Small intestine (tissue), 7 donors: ENCODE measurements at regions not wholly inside any gene's neighbourhood (a gene's known extent, or its start where the extent isn't known, plus 50 kb on each side); places are given as distances from the start of the nearest gene placed in this dataset.

ENCODE experiments used
- DNase-seq, 2 donors: peaks; one replicate each; pipeline versions ENCODE4 v3.0.0 to v3.0.0-alpha.2; 2013
- FAIRE-seq: peaks from 2 replicates; lab custom pipeline; 2012; peaks lifted over from hg19 to GRCh38; lab: Jason Lieb, UNC
- H3K27ac ChIP-seq, 3 donors: one replicate each; pipeline ENCODE4 v1.5.1; 2013; ENCODE audit warnings: low read length in 2 of 3, mild to moderate bottlenecking in 2 of 3, control low read depth in 1 of 3, inconsistent platforms in 1 of 3, low read depth in 1 of 3, moderate library complexity in 1 of 3
- H3K27me3 ChIP-seq, 3 donors: one replicate each; pipeline ENCODE4 v1.6.1; 2013; ENCODE audit warnings: low read length in 3 of 3, inconsistent platforms in 1 of 3; ENCODE audit not compliant: control insufficient read depth in 3 of 3, insufficient read depth in 3 of 3
- H3K36me3 ChIP-seq, 3 donors: one replicate each; pipeline ENCODE4 v1.6.1; 2013; ENCODE audit warnings: low read length in 3 of 3, inconsistent platforms in 1 of 3, low read depth in 1 of 3, mild to moderate bottlenecking in 1 of 3, moderate library complexity in 1 of 3; ENCODE audit not compliant: control insufficient read depth in 3 of 3, insufficient read depth in 2 of 3
- H3K4me1 ChIP-seq, 3 donors: one replicate each; pipeline ENCODE4 v1.6.1; 2013; ENCODE audit warnings: low read length in 2 of 3, inconsistent platforms in 1 of 3, low read depth in 1 of 3, mild to moderate bottlenecking in 1 of 3, moderate library complexity in 1 of 3; ENCODE audit not compliant: control insufficient read depth in 3 of 3, insufficient read depth in 2 of 3
- H3K4me3 ChIP-seq, 3 donors: one replicate each; pipeline ENCODE4 v1.5.1; 2013; ENCODE audit warnings: low read length in 3 of 3, control low read depth in 1 of 3, inconsistent platforms in 1 of 3, low read depth in 1 of 3, mild to moderate bottlenecking in 1 of 3, moderate library complexity in 1 of 3
- H3K9me3 ChIP-seq, 2 donors: one replicate each; pipeline ENCODE4 v1.6.1; 2013; ENCODE audit warnings: low read depth in 1 of 2, low read length in 1 of 2; ENCODE audit not compliant: control insufficient read depth in 2 of 2, insufficient read depth in 1 of 2
- WGBS, 3 donors: extraction: QIAGEN DNeasy Blood & Tissue Kit; methylation state at CpG; one replicate each; pipeline ENCODE4 v1.1.7; 2013; 5-methylcytosine and 5-hydroxymethylcytosine counted together
- donor health status: healthy with polysubstance abuse.
- donor health status: control.
- donor health status: control.
- donor health status: Bipolar disorder and iron deficiency.
- donor health status: healthy.

DNA sequence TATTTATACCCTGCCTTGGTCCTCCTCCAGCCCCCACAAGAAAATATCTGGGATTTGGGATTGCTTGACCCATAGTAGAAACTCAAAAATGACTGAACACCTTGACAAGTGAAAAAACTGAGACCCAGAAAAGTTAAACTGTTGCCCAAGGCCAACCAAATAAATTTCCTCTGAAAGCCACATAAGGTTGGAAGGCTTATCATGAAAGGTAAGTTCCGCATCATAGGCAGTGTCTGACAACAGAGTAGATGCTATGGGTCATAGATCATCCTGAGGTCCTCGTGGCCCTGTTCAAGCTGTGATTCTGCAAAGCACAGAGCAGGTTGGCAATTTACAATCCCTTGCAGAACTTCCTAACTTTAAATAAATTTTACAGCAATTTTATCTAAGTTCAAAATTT, 140.8 kb upstream of the TSC22D2 start:
- no peak for FAIRE-seq
- 62 to 79% (median 64%) methylated on average over 2 of the region's 2 CpGs for WGBS, 3 donors

DNA sequence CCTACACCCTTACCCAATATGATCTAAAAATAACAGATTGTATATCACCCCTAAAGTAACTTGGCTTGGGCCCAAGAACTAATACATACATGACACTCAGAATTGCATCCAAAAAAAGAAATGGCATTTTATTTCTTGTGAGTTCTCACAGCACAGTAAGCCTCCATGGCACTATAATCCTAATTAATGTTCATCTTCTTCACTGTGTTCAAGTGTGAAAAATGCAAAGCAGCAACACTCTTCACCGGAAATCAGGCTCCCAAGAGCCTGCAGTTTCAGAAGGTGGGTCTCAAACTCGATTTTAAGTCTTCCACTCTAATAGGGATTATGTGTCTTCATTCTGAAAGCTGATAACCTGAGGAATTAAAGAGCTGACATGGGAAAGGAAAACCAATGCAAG, 142.8 kb upstream of the TSC22D2 start:
- Histone ChIP-seq H3K27me3 (no peaks in the 10 kb centered on the region), H3K9me3 (no peaks in the 10 kb centered on the region), H3K36me3 (no peaks in the 10 kb centered on the region), H3K27ac (no peak overlapping the region), H3K4me1 (peaks cover 0 to 36% (median 1%) of the 10 kb centered on the region in 3 donors), H3K4me3 (no peak overlapping the region)
- no peak for DNase-seq
- no peak for FAIRE-seq
- 61 to 69% (median 68%) methylated on average over 2 of the region's 2 CpGs for WGBS, 3 donors

More for the DNA sequence above, 140.8 kb upstream of the TSC22D2 start:
- Histone ChIP-seq H3K36me3 (no peaks in the 10 kb centered on the region), H3K27ac (peak overlapping the region in 1 of 3 donors; percentile 8), H3K4me1 (peaks cover 0 to 42% (median 2%) of the 10 kb centered on the region in 3 donors), H3K4me3 (no peak overlapping the region), H3K9me3 (no peaks in the 10 kb centered on the region), H3K27me3 (no peaks in the 10 kb centered on the region)
- peak in 1 of 2 donors; percentile 50 for DNase-seq

DNA sequence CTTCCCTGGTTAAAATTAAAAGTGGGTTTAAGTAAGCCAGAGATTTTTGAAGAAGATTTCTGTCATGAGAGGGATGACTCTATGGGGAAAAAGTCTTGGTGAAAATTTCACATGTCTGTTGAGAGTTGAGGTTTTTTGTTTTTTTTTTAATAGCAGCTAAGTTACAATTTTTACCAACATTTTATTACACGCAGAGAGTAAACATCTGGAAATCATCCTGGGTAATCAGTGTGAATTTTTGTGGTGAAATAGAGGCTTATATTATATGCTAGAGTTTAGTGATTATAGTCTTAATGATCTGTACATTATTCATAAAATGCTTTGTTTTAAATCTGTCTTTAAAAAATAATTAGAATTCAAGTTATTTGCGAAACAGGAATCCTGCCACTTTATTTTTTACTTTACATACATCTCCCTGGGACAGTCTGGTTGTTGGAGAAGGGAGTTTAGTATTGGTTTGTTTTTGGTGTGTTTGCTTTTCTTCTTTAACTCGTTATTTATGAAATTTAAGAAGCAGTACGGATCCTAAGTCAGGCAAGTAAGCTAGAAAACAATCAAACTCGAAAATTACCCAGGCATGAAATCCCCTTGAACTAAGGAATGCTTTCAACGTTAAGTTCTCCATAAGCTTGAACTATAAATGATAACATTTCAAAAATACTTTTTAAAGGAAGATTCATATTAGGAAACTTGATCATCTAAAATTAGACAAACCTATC, 143.4 kb upstream of the TSC22D2 start:
- H3K9me3 ChIP-seq: no peaks in the 10 kb centered on the region
- no peak overlapping the region for H3K4me3 ChIP-seq
- 71 to 91% (median 81%) methylated on average over 6 of the region's 6 CpGs for WGBS, 3 donors
- DNase-seq (no peak), FAIRE-seq (no peak)
- peaks cover 0 to 36% (median 2%) of the 10 kb centered on the region in 3 donors for H3K4me1 ChIP-seq
- H3K27me3 ChIP-seq: no peaks in the 10 kb centered on the region
- H3K36me3 ChIP-seq: no peaks in the 10 kb centered on the region
- H3K27ac ChIP-seq: no peak overlapping the region

DNA sequence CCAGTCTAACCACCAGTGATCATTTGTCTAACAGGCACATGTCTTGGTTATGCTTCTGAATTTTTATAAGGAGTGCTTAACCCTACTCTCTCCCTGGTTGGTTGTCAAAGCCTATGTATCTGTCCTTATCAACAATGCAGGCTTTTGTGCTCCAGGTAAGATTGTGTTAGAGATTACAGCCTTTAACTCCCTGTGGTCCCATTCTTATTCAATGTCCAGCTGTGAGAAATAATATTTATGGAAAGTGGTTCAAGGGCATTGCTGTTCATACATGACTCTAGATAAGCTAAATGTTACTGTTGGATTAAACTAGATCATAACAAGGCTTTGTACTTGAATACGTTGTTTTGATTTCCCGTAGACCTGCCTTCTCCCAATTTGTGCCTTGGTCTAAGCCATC, 146.1 kb upstream of the TSC22D2 start:
- H3K4me1 ChIP-seq: peaks cover 0 to 22% (median 2%) of the 10 kb centered on the region in 3 donors
- H3K36me3 ChIP-seq: no peaks in the 10 kb centered on the region
- 92 to 93% (median 92%) methylated on average over 2 of the region's 2 CpGs for WGBS, 3 donors
- no peaks in the 10 kb centered on the region for H3K27me3 ChIP-seq
- no peak overlapping the region for H3K27ac ChIP-seq
- no peak overlapping the region for H3K4me3 ChIP-seq
- FAIRE-seq (no peak), DNase-seq (no peak)
- no peaks in the 10 kb centered on the region for H3K9me3 ChIP-seq

DNA sequence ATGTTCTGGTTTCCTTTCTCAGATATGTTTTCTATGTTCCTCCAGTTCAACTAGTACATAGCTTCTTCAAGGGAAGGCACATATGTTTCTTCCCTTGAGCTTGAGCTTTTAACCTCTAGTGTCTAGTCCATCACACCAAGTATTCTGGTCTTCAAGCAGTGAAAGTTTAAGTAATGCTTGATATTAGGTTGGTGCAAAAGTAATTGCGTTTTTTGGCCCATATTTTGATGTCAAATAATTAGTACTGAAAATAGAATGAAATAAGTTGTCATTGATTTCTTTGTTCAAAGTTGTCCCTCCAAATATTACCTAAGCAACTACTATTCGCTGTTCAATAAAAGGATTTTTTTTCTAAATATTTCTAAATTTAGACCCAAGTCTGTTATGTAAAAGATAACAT, 146.7 kb upstream of the TSC22D2 start:
- no peaks in the 10 kb centered on the region for H3K27me3 ChIP-seq
- FAIRE-seq (no peak), DNase-seq (no peak)
- WGBS, 3 donors: 82 to 90% (median 87%) methylated on average over 2 of the region's 2 CpGs
- H3K27ac ChIP-seq: no peak overlapping the region
- peaks cover 0 to 25% (median 2%) of the 10 kb centered on the region in 3 donors for H3K4me1 ChIP-seq
- H3K36me3 ChIP-seq: no peaks in the 10 kb centered on the region
- H3K4me3 ChIP-seq: no peak overlapping the region
- no peaks in the 10 kb centered on the region for H3K9me3 ChIP-seq

DNA sequence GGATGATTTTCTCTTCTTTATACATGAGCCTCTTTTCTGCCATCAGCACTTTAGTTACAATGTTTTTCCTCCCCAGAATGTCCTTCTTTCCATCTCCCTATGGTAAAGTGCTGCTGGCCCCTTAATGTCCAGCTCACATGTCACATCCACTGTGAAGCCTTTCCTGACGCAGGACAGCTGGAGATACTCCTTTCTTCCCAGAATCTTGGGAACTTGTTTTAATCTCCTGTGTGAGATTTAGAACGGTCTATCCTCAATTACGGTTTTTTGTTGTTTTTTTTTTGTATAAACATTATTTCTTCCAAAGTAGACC, 147.7 kb upstream of the TSC22D2 start:
- Histone ChIP-seq H3K27ac (peak overlapping the region in 1 of 3 donors; percentile 72), H3K4me3 (no peak overlapping the region), H3K36me3 (no peaks in the 10 kb centered on the region), H3K4me1 (peaks cover 0 to 36% (median 2%) of the 10 kb centered on the region in 3 donors), H3K9me3 (no peaks in the 10 kb centered on the region), H3K27me3 (no peaks in the 10 kb centered on the region)
- DNase-seq (no peak), FAIRE-seq (no peak)
- 62 to 78% (median 75%) methylated on average over 3 of the region's 3 CpGs for WGBS, 3 donors

DNA sequence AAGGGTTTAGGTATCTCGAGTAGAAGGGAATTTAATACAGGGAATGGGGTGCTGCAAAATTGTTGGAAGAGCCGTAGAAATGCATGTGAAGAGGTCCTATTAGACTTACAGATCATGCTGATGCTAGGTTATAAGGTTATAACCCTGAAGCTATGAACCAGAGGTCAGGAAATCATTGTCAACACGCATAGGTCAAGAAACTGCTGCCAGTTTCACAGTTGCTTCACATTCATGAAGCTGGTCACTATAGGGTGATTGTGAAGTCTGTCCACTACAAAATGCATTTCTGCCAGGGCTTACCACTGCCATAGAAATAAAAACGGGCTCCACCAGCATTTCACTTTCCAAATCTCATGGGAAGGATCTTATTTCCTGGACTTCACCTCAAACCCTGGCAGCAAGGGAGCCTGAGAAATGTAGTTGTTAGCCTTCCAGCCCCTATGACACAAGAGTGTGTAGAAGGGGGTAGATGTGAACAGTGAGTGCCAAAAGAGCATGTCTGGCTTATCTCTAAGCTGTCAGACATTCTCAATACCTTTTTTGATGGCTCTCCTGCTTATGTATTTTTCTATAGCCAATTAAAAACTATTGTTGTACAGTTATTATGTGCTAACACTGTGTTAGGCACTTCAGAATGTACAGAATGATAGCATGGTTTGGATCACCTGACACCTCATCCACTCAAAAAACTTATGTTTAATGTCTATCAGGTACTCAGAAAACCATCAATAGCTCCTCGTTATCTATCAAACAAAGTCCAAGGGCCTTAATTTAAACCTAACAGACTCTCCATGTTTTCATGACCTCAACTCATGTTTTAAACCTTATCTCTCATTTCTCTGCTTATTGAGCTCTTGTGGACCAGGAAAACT, 148.3 kb upstream of the TSC22D2 start:
- no peak for FAIRE-seq
- Histone ChIP-seq H3K27me3 (no peaks in the 10 kb centered on the region), H3K9me3 (no peaks in the 10 kb centered on the region), H3K4me1 (peaks cover 0 to 38% (median 2%) of the 10 kb centered on the region in 3 donors), H3K27ac (peak overlapping the region in 1 of 3 donors; percentile 72), H3K36me3 (no peaks in the 10 kb centered on the region), H3K4me3 (peak overlapping the region in 1 of 3 donors; percentile 5)
- WGBS, 3 donors: 69 to 77% (median 73%) methylated on average over 5 of the region's 5 CpGs
- DNase-seq: peak; percentile 11 to 61

DNA sequence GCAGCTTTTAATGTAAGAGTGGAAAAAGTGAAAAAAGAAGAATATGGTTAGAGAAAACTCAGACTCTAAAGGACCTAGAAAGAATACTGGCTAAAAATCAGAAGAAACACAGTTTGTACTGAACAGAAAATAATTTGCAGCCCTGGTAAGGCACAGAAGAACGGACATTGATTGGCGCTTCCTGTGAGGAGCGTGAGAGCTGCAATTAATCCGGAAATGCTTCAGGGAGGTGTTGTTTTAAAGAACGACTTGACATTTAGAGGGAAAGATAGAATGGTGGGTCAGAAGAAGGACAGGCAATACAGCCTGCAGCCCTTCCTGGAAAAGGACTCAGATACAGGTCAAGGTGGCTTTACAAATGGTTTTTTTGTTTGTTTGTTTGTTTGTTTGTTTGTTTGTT, 151.3 kb upstream of the TSC22D2 start:
- H3K9me3 ChIP-seq: no peaks in the 10 kb centered on the region
- peak overlapping the region in 1 of 3 donors; percentile 32 for H3K27ac ChIP-seq
- peaks cover 0 to 49% (median 7%) of the 10 kb centered on the region in 3 donors for H3K4me1 ChIP-seq
- no peak for DNase-seq
- FAIRE-seq: no peak
- no peak overlapping the region for H3K4me3 ChIP-seq
- 76 to 79% (median 79%) methylated on average over 5 of the region's 5 CpGs for WGBS, 3 donors
- no peaks in the 10 kb centered on the region for H3K36me3 ChIP-seq
- H3K27me3 ChIP-seq: no peaks in the 10 kb centered on the region
